ENCODE measurements at regions not wholly inside any gene's neighbourhood (a gene's known extent, or its start where the extent isn't known, plus 50 kb on each side); places are given as distances from the start of the nearest gene placed in this dataset.

DNA sequence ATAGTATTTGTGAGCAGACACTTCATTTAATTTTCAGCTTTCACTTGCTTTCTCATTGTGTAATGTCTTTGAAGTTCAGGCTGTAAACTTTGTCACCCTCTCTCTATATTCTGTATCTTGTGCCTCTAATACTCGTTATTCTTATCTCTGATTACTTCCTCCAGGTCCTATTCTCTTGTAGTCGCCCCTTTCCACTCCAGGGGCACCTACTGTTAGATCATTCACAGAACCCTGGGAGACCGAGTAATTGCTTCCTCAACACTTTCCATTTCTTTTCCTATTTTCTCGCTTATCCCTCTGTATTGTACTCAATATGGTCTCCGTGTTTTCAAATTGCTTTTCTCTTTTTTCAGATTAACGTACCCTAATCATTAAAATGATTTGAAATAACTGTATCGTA, 93.9 kb upstream of the TDRD3 start:
- TF ChIP-seq OVOL2 (CRISPR knock-in tag; IDR thresholded peaks at IDR 0.05; ENCODE audit: borderline replicate concordance) (no peak), ZBTB21 (CRISPR knock-in tag; IDR thresholded peaks at IDR 0.05; ENCODE audit: borderline replicate concordance) (no peak)
- TF ChIP-seq, protein P1, sequence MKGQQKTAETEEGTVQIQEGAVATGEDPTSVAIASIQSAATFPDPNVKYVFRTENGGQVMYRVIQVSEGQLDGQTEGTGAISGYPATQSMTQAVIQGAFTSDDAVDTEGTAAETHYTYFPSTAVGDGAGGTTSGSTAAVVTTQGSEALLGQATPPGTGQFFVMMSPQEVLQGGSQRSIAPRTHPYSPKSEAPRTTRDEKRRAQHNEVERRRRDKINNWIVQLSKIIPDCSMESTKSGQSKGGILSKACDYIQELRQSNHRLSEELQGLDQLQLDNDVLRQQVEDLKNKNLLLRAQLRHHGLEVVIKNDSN (CRISPR knock-in tag; IDR thresholded peaks at IDR 0.05) = no peak
- TF ChIP-seq, protein P2, sequence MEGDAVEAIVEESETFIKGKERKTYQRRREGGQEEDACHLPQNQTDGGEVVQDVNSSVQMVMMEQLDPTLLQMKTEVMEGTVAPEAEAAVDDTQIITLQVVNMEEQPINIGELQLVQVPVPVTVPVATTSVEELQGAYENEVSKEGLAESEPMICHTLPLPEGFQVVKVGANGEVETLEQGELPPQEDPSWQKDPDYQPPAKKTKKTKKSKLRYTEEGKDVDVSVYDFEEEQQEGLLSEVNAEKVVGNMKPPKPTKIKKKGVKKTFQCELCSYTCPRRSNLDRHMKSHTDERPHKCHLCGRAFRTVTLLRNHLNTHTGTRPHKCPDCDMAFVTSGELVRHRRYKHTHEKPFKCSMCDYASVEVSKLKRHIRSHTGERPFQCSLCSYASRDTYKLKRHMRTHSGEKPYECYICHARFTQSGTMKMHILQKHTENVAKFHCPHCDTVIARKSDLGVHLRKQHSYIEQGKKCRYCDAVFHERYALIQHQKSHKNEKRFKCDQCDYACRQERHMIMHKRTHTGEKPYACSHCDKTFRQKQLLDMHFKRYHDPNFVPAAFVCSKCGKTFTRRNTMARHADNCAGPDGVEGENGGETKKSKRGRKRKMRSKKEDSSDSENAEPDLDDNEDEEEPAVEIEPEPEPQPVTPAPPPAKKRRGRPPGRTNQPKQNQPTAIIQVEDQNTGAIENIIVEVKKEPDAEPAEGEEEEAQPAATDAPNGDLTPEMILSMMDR (IDR thresholded peaks at IDR 0.05) = no peak
